HEK293 (cell line): ENCODE measurements at regions not wholly inside any gene's neighbourhood (a gene's known extent, or its start where the extent isn't known, plus 50 kb on each side); places are given as distances from the start of the nearest gene placed in this dataset.

Experiments
- YY1 ChIP-seq: fragments of 450-650 bp; formaldehyde crosslinking; IDR thresholded peaks from 2 replicates; pipeline ENCODE4 v1.5.1; 2018; ENCODE audit warnings: missing biosample characterization, missing genetic modification characterization
- ZNF654 ChIP-seq: fragments of 450-650 bp; formaldehyde crosslinking; IDR thresholded peaks from 2 replicates; pipeline ENCODE4 v1.5.1; 2016; ENCODE audit warnings: low read depth, missing biosample characterization, missing genetic modification characterization
- TF ChIP-seq, protein P1 (sequence below): fragments of 450-650 bp; formaldehyde crosslinking; IDR thresholded peaks from 2 replicates; pipeline ENCODE4 v1.5.1; 2016; ENCODE audit warnings: missing biosample characterization, missing genetic modification characterization, low read depth
- TF ChIP-seq, protein P2 (sequence below): fragments of 450-650 bp; formaldehyde crosslinking; IDR thresholded peaks from 2 replicates; pipeline ENCODE4 v1.5.1; 2016; ENCODE audit warnings: missing biosample characterization, missing genetic modification characterization

DNA sequence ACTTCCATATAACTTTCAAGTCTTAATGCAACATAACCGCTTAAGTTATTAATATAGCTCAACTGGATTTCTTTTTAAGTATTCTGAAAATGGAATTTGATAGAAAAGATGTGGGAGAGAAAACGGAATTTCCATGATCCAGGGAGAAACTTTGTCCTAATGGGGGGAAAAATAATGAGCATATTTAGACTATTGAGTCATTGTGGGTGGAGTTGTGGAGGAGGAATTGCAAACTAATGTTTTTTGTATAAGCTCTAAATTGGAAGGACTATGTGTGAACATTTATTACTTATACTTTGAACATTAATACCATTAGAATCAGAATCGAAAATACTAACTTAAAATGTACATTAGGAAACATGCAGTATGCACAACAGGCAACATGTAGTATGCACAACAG is 159.9 kb upstream of the NEGR1 start:
- TF ChIP-seq, protein P1, sequence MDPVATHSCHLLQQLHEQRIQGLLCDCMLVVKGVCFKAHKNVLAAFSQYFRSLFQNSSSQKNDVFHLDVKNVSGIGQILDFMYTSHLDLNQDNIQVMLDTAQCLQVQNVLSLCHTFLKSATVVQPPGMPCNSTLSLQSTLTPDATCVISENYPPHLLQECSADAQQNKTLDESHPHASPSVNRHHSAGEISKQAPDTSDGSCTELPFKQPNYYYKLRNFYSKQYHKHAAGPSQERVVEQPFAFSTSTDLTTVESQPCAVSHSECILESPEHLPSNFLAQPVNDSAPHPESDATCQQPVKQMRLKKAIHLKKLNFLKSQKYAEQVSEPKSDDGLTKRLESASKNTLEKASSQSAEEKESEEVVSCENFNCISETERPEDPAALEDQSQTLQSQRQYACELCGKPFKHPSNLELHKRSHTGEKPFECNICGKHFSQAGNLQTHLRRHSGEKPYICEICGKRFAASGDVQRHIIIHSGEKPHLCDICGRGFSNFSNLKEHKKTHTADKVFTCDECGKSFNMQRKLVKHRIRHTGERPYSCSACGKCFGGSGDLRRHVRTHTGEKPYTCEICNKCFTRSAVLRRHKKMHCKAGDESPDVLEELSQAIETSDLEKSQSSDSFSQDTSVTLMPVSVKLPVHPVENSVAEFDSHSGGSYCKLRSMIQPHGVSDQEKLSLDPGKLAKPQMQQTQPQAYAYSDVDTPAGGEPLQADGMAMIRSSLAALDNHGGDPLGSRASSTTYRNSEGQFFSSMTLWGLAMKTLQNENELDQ = no peak
- TF ChIP-seq ZNF654 (tag by site-specific recombination) (no peak), YY1 (tag by site-specific recombination) (no peak)
- TF ChIP-seq, protein P2, sequence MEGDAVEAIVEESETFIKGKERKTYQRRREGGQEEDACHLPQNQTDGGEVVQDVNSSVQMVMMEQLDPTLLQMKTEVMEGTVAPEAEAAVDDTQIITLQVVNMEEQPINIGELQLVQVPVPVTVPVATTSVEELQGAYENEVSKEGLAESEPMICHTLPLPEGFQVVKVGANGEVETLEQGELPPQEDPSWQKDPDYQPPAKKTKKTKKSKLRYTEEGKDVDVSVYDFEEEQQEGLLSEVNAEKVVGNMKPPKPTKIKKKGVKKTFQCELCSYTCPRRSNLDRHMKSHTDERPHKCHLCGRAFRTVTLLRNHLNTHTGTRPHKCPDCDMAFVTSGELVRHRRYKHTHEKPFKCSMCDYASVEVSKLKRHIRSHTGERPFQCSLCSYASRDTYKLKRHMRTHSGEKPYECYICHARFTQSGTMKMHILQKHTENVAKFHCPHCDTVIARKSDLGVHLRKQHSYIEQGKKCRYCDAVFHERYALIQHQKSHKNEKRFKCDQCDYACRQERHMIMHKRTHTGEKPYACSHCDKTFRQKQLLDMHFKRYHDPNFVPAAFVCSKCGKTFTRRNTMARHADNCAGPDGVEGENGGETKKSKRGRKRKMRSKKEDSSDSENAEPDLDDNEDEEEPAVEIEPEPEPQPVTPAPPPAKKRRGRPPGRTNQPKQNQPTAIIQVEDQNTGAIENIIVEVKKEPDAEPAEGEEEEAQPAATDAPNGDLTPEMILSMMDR (tag by site-specific recombination) = no peak
